Stimulated activated CD4-positive, alpha-beta T cell treated with anti-CD3 and anti-CD28 coated beads, Interleukin-1b, Interleukin-23, amount 100 ng/mL, for 1 hour (primary cell): ENCODE measurements at regions not wholly inside any gene's neighbourhood (a gene's known extent, or its start where the extent isn't known, plus 50 kb on each side); places are given as distances from the start of the nearest gene placed in this dataset.
"Not testable (repeated sequence)": the region's sequence is repeated elsewhere in the genome, so short reads cannot be mapped to it uniquely, and the experiment has no call there.

Source experiments
- DNase-seq, 2 donors: peaks; one replicate each; pipeline ENCODE4 v3.0.0-alpha.2; 2020; ENCODE audit warnings: low read depth in 2 of 2

DNA sequence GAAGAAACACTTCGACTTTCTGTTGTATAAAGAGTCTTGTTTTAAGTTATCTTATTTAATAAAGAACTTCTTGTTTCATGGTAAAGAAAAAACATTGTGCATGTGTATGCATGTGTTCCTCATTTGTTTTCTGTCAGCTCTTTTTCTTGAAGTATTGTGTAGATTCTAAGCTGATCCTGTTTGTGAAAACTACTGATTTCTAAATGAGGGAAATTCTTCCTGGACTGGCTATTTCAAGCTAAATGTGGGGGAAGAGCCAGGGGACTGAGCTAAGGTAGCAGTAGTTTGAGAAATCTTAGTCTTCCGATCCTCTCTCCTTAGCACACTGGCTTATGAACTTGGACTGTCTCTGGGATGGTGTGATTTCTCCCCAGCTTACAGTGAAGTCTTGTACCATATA lies 56.4 kb upstream of the RBMS1 start:
- DNase-seq = no peak

DNA sequence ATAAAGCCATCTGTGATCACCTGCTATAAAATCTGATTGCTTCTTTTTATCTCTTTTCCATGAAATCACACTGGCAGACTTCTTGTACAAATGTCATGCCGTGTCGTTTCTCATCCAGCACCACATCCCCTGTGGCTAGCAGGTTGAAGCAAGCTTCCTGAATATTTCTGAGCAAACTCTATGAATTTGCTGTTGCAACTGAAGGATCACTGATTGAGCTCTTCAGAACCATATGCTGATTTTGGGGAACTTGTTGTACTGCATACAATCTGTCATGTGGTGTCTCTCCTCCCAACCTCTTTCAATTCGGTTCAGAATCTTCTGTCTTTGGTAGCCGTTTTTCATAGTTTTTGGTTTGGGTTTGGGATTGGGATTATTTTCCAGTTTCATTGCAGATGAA lies 57.7 kb upstream of the RBMS1 start:
- no peak for DNase-seq

DNA sequence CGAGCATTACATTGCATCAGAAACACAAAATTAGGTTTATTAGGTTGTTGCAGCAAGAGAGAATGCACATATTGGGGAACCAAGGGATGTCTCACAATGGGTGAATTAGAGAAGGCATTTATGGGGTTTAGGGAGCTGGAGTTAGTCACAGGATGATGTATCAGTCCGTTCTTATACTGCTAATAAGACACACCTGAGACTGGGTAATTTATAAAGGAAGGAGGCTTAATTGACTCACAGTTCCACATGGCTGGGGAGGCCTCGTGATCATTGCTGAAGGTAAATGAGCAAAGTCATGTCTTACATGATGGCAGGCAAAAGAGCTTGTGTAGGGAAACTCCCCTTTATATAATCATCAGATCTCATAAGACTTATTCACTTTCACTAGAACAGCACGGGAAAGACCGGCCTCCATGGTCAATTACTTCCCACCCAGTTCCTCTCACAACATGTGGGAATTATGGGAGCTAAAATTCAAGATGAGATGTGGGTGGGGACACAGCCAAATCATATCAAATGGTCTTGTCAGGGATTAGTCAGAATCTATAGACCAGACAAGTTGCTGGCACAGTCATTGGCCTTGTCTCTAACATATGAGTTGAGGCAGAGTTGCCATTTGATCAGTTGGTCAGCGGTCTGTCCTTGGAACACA lies 61.9 kb upstream of the RBMS1 start:
- DNase-seq = no peak

DNA sequence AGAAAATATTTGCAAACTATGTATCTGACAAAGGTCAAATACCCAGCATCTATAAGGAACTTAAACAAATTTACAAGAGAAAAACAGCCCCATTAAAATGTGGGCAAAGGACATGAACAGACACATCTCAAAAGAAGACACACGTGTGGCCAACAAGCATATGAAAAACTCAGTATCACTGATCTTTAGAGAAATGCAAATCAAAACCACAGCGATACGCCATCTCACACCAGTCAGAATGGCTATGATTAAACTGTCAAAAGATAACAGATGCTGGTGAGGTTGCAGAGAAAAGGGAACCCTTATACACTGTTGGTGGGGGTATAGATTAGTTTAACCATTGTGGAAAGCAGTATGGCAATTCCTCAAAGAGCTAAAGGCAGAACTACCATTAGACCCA lies 64.3 kb upstream of the RBMS1 start:
- no peak for DNase-seq

DNA sequence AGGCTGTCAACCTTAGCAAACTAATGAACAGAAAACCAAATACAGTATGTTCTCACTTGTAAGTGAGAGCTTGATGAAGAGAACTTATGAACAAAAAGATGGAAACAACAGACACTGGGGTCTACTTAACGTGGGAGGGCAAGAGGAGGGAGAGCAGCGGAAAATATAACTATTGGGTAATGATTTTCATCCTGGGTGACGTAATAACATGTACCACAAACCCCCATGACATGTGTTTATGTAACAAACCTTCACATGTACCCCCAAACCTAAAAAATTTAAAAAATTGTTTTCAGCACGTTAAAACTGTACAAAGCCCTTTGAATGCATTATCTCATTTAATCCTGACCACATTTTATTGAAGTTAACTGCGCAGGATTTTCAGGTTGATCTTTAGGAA lies 64.9 kb upstream of the RBMS1 start:
- DNase-seq = no peak

DNA sequence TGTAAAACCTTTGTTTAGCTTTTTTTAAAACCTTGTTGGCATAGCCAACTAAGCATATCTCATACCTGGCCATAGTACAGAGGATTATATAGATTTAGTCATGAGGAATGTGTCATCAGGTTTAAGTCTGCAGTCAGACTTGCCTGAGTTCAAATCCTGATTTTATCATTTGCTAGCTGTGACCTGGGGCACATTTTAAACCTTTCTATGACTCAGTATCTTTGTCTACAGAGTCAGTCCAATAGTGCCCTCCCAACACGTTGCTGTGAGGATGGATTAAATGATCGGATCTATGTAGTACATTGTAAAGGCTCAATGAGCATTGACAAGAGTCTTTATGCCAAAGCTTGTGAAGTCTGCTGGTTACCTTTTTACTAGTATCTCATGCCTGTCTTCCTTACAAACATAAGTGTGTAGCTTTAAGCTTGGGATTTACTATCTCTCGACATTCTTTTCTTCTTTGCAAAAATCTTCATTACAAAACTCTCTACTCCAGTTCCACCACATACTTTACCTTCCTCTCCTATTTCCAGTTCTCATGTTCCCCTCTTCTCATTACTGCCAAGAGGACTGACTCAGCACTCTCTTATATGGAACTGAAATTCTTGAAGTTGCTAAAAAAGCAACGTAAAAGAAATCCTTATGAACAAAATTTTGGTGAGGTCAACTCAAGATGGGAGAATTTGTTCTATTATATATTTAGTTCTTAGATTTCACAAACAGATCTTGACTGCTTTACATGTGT lies 68.1 kb upstream of the RBMS1 start:
- DNase-seq = no peak

DNA sequence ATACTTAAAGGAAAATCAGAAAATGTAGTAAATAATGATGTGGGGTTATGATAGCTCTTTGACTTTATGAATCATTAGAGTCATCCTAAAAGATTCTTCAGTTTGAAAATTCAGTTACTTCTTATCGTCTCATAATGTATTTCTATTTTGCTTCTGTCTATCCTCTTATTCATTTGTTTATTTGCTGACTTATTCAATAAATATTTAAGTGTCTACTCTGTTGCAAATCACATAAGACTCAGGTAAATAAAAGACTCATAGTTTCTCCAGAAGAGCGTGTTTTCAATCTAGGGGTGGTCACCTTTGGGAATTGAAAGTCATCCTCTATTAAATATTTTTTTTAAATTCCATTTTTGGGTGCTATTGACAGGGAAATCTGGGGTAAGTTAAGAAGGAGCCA lies 69.1 kb upstream of the RBMS1 start:
- no peak for DNase-seq

DNA sequence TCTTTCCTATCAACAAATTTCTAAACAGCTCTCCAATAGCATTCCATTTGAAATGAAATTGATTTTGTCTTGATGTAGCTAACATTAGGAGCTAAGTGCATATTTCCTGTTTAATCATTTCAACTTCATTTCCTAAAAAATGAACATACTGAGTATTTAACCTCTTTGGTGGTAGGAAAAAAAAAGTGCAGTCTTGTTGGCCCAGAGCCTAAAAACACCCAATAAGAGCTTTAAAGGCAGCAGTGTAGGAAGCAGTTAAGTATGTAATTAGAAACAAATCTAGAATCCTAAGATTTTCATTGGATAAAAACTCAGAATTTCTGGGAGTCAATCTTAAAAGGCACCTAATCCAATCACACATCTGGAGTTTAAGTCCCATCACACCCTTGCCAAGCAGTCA lies 71.0 kb upstream of the RBMS1 start:
- no peak for DNase-seq

DNA sequence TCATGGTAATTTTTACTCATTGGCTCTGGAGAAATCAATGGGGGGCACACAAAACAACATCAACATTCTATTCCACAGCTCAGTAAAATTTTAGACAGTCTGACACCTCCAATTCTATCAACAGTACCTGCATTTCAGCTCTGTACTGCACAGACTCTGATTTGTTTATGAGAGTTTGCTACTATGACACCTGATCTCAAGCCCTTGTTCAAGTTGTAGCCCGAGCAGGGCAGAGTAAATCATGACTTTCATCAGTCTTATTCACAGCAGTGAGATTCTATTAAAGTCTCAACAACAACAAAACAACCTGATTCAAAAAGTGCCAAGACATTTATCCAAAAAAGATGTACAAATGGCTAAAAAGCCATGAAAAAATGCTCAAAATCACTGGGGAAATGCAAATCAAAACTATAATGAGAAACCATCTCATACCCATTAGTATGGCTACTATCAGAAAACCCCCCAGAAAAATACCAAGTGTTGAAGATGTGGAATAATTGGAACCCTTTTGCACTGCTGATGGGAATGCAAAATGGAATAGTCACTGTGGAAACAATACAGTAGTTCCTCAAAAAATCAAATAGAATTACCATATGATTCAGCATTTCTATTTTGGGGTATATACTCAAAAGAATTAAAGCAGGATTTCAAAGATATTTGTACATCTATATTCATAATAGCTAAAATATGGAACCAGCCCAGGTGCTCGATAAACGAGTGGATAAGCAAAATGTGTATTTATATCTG lies 71.7 kb upstream of the RBMS1 start:
- no peak for DNase-seq

DNA sequence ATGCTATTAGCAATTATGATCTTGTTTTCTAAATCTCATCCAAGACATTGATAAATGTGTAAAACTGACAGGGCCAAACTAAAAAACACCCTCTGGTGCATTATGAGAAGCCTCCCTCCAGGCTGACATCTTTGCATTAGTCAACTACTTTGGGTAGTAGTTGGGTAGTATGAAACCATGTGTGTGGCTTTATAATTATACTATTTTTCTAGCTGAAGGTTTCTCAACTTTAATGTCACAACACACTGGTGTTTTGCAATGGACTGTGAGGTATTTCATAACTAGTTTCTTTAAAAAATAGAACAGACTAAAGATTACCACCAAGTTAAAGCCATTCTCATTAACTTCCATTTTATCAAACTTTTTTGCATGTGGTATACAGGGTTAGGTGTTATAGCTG lies 73.1 kb upstream of the RBMS1 start:
- DNase-seq = no peak

DNA sequence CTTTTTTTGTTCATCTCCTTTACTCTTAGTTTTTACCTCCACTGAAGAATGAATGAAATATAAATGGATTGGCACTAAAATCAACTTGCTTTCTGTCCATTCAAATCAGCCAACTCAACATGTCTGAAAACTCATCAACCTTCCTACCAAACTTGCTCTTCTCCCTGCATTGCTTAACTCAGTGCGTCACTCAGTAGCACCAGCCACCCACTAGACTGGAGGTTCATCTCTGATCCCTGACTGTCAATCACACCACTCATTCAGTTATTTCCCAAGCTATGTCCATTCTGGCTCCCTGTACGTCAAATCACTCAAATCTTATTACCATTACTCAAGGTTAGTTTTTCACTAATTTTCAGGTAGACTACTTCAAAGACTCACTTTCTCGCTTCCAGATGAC lies 75.2 kb upstream of the RBMS1 start:
- DNase-seq = no peak

DNA sequence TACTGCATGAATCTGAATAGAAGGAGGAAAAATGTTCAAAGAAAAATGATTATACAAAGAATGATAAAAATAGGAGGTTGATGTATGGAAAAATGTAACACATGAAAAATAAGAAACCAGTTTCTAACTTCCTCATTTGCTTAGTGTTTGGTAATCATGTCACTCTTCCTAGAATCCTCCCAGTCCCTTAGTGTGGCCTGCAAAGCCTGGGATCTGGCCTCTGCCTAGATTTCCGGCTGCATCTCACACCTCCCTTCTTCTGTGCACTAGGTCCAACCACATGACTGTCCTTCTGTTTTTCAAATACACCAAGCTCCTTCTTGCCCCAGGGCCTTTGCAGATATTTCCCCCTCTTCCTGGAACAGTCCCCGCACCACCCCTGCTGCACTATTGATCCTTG lies 76.8 kb upstream of the RBMS1 start:
- DNase-seq = no peak

DNA sequence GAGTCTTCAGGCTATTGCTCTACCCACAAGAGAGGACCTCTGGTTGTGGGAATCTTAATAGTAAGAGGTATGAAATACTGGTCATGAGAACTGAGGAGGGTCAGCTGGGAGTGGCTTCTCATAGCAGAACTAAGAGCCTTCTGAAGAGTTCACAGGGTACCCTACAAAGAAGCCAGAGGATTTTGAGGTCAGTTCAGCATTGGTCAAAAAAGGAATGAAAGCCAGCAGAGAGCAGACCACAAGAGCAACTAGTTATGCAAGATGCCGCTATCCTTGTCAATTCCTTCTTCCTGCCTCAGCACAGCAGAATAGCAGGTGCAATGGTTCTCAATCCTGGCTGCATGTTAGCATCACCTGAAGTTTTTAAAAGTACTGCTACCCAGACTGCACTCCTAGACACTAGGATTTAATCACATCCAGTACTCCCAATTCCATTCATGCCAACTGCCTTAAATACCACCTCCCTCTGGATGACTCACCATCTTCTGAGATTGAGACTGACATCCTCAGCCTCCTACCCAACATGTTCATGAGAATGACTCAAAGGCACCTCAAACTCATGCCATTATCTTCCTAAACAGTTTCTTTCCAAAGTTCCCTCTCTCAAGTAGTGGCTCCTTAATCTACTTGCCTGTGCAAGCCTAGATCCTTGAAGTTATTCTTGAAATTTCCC lies 81.0 kb upstream of the RBMS1 start:
- no peak for DNase-seq

DNA sequence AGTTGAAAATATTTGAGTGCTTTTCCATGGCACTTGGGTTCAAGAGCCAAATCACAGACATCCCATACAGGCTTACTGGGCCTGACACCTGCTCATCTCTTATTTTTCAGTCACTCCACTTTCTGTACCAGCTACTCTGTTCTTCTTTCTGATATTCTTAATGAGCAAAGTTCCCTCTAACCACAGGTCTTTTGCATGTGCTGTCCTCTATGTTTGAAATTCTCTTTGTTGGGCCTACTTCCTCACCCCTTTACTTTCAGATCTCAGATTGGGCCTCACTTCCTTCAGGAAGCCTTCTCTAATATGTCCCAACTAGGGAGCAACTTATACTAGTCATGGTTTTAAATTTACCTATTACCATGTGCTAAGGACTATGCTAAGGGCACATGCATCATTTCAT lies 81.8 kb upstream of the RBMS1 start:
- DNase-seq = no peak

DNA sequence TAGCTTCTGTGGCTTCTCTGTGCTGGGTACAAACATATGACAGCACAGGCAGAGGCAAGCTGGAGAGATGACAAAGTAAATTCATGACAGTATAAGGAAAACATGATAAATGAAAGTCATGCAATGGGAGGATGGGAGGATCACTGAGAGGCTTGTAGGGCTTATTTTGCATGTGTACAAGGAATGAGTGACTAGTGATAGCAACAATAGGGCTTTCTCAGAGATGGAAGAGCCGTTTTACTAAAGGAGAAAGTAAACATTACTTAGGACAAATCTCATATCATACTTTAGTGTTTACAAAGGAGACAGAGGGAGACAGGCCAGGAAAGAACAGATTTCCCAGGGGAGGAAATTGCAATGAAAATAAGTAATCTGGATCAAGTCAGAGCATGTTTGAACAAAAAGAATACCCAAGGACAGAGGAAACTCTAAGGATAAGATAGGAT lies 82.5 kb upstream of the RBMS1 start:
- DNase-seq = no peak

DNA sequence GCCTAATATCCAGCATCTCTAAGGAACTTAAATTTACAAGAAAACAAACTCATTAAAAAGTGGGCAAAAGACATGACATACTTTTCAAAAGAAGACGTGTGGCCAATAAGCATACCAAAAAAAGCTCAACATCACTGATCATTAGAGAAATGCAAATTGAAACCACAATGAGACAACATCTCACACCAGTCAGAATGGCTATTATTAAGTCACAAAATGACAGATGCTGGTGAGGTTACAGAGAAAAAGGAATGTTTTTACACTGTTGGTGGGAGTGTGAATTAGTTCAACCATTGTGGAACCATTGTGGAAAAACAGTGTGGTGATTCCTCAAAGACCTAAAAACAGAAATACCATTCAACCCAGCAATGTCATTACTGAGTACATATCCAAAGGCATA lies 83.5 kb upstream of the RBMS1 start:
- not testable (repeated sequence) for DNase-seq

DNA sequence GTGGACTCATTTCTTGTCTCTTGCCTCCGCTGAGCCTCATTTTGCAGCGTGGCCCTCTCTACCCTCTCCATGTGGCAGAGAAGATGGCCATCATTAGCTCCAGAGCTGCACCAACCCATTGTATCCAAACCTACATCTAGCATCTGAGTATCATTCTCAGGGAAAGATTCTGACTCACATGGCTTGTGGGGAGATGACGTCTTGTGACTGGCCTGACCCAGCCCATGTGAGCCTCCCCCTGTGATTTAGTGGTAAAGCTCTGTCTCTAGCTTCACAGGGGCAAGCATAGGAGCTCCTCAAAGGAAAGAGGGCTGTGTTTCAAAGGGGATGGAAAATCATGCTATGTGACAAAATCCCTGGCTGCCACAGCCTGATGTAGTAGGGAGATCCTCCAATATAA lies 87.4 kb upstream of the RBMS1 start:
- no peak for DNase-seq

DNA sequence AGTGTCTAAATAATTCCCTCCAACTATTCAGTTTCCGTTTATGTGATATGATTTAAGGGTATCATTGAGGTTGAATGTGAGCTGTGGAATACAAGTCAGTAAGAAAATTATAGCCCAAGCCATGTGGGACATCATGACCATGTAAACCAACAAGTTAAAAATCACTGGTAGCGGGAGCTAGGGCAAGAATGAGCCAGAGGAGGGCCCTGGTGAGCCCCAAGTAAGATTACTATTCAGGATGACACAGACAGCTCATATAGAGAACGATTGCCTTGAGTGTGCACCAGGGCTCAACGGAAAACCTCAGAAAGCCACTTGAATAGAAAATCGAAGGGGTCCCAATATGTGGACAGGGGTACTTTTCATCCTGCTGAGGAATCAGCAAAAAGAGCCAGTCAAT lies 87.8 kb upstream of the RBMS1 start:
- no peak for DNase-seq

DNA sequence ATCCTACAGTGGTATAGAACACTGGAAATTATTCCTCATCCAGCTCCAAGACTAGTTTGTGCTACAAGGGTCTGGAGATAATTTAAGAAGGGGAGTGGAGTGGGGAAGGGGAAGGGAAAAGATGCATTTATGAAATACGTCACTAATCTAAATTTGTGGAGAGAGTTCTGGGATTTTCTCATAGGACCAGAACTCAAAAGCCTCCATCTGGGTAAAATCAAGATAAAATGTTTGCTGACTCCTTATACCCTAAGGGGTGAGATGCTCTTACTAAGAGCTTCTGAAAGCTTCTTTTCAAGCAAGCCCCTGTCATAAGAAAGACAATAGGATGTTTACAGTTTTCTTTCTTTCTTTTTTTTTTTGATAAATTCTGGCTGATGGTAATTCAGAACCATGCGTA lies 88.5 kb upstream of the RBMS1 start:
- no peak for DNase-seq

DNA sequence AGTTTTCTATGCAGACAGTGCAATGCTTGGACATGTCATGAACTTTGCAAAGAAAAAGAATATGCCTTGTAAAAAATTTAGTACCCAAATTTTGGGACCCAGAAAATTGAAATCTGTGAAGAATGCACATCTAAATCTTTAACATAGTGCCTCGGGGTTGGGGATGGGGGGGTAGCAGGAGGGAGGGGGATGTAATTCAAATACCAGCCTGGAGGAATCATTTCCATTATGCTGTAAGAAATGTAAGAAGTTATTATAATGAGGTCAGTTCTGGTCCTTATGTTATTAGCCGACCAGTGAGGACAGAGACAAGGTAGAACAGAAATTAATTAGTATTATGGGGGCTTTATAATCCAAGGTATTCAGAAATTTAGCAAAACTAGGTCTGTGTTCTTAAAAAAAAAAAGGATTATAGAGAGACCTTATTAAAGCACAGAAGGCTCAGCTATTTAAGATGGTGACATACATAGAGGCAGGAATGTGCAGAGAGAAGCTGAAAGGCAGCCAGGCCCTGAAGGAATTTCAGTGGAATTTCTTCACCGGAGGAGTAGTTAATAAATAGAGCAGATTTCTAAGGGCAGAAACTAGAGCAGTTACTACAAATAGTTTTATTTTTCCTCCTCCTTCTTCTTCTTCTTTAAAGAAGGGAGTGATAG lies 89.0 kb upstream of the RBMS1 start:
- no peak for DNase-seq

DNA sequence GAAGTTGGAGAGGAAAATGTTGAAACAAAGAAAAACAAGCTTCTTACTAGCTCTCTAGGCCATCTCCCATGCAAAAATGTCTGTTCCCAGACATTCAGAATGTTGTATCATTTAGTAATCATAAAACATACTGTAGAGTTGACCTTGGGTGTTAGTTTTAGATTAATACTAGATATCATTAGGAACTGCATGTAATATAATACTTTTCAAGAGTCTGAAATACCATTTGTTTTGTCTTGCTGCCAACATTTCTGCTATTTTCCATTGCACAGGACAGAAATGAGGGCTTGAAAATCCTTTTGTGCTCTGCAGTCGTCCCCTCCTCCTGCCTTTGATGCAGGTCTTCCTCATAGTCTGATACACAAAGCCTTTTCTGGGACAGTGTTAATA lies 89.5 kb upstream of the RBMS1 start:
- DNase-seq = no peak
